H9 (cell line): ENCODE measurements at regions not wholly inside any gene's neighbourhood (a gene's known extent, or its start where the extent isn't known, plus 50 kb on each side); places are given as distances from the start of the nearest gene placed in this dataset.

Experiments used
- DNase-seq: peaks from one replicate; pipeline ENCODE4 v3.0.0-alpha.2; 2017
- H2AFZ ChIP-seq: one replicate; pipeline ENCODE4 v1.6.1; 2013; ENCODE audit warnings: mild to moderate bottlenecking, low read length, control low read depth, moderate library complexity
- H2AK5ac ChIP-seq: 2 replicates; pipeline ENCODE4 v1.6.1; 2013; ENCODE audit warnings: low read length, control low read depth, mixed read lengths; ENCODE audit not compliant: insufficient read length
- H2BK120ac ChIP-seq: one replicate; pipeline ENCODE4 v1.6.1; 2013; ENCODE audit warnings: low read depth, mild to moderate bottlenecking, low read length, control low read depth, inconsistent platforms; ENCODE audit not compliant: poor library complexity, severe bottlenecking
- H2BK12ac ChIP-seq: 2 replicates; pipeline ENCODE4 v1.6.1; 2013; ENCODE audit warnings: low read length, control low read depth, mixed read lengths, low read depth; ENCODE audit not compliant: insufficient read length
- H2BK15ac ChIP-seq: 2 replicates; pipeline ENCODE4 v1.6.1; 2013; ENCODE audit warnings: low read depth, low read length, control low read depth
- H2BK20ac ChIP-seq: one replicate; pipeline ENCODE4 v1.6.1; 2013; ENCODE audit warnings: low read depth, mild to moderate bottlenecking, low read length, control low read depth, inconsistent platforms; ENCODE audit not compliant: poor library complexity, severe bottlenecking
- H2BK5ac ChIP-seq: 2 replicates; pipeline ENCODE4 v1.6.1; 2013; ENCODE audit warnings: low read length, control low read depth, mixed read lengths; ENCODE audit not compliant: insufficient read length
- H3K14ac ChIP-seq: 2 replicates; pipeline ENCODE4 v1.6.1; 2013; ENCODE audit warnings: low read length, control low read depth; ENCODE audit not compliant: insufficient read depth
- H3K18ac ChIP-seq: 2 replicates; pipeline ENCODE4 v1.6.1; 2013; ENCODE audit warnings: low read depth, mild to moderate bottlenecking, mixed read lengths, low read length, control low read depth; ENCODE audit not compliant: insufficient read length
- H3K23ac ChIP-seq: 2 replicates; pipeline ENCODE4 v1.6.1; 2013; ENCODE audit warnings: low read length, control low read depth, mixed read lengths, low read depth; ENCODE audit not compliant: insufficient read length
- H3K23me2 ChIP-seq: 2 replicates; pipeline ENCODE4 v1.6.1; 2013; ENCODE audit warnings: low read depth, mild to moderate bottlenecking, mixed read lengths, low read length, control low read depth; ENCODE audit not compliant: insufficient read length, poor library complexity, severe bottlenecking
- H3K27ac ChIP-seq: 2 replicates; pipeline ENCODE4 v1.5.1; 2013; ENCODE audit warnings: low read length, control low read depth, mixed read lengths, low read depth; ENCODE audit not compliant: insufficient read length
- H3K27me3 ChIP-seq: 2 replicates; pipeline ENCODE4 v1.6.1; 2013; ENCODE audit warnings: low read length, control low read depth, inconsistent platforms; ENCODE audit not compliant: insufficient read depth
- H3K4ac ChIP-seq: 2 replicates; pipeline ENCODE4 v1.6.1; 2013; ENCODE audit warnings: low read depth, mild to moderate bottlenecking, control low read depth, inconsistent platforms, low read length, moderate library complexity
- H3K4me1 ChIP-seq: 2 replicates; pipeline ENCODE4 v1.6.1; 2013; ENCODE audit warnings: low read length, control low read depth, inconsistent platforms; ENCODE audit not compliant: insufficient read depth
- H3K4me2 ChIP-seq: 2 replicates; pipeline ENCODE4 v1.6.1; 2013; ENCODE audit warnings: low read length, control low read depth, mixed read lengths; ENCODE audit not compliant: insufficient read length, insufficient read depth
- H3K56ac ChIP-seq: 2 replicates; pipeline ENCODE4 v1.6.1; 2013; ENCODE audit warnings: low read depth, mild to moderate bottlenecking, mixed read lengths, low read length, control low read depth; ENCODE audit not compliant: insufficient read length
- H3K79me1 ChIP-seq: 2 replicates; pipeline ENCODE4 v1.6.1; 2013; ENCODE audit warnings: low read depth, mild to moderate bottlenecking, moderate library complexity, low read length, control low read depth, inconsistent platforms; ENCODE audit not compliant: insufficient read depth, poor library complexity, severe bottlenecking
- H3K79me2 ChIP-seq: 2 replicates; pipeline ENCODE4 v1.6.1; 2013; ENCODE audit warnings: low read length, control low read depth, inconsistent platforms; ENCODE audit not compliant: insufficient read depth
- H3K9ac ChIP-seq: 2 replicates; pipeline ENCODE4 v1.6.1; 2013; ENCODE audit warnings: low read length, control low read depth, mixed read lengths; ENCODE audit not compliant: insufficient read length; ENCODE audit errors: extremely low read depth
- H3K9me3 ChIP-seq: one replicate; pipeline ENCODE4 v1.6.1; 2013; ENCODE audit warnings: low read depth, low read length, inconsistent platforms; ENCODE audit not compliant: control insufficient read depth
- H3T11ph ChIP-seq: one replicate; pipeline ENCODE4 v1.6.1; 2013; ENCODE audit warnings: mild to moderate bottlenecking, low read length, control low read depth, inconsistent platforms
- H4K20me1 ChIP-seq: one replicate; pipeline ENCODE4 v1.6.1; 2013; ENCODE audit not compliant: control insufficient read depth, insufficient read length, insufficient read depth
- H4K5ac ChIP-seq: 2 replicates; pipeline ENCODE4 v1.6.1; 2013; ENCODE audit warnings: low read depth, mild to moderate bottlenecking, mixed read lengths, low read length, control low read depth; ENCODE audit not compliant: insufficient read length
- H4K8ac ChIP-seq: replicated peaks from 2 replicates; pipeline ENCODE4 v1.6.1; 2013; ENCODE audit warnings: low read length, control low read depth, mixed read lengths, low read depth; ENCODE audit not compliant: insufficient read length
- H4K91ac ChIP-seq: 2 replicates; pipeline ENCODE4 v1.6.1; 2013; ENCODE audit warnings: low read depth, mild to moderate bottlenecking, moderate library complexity, mixed read lengths, low read length, control low read depth; ENCODE audit not compliant: insufficient read length
- H3K27ac Mint-ChIP-seq, 3 experiments: 2 replicates in 2 of 3; 3 replicates in 1 of 3; pipeline ENCODE4 v1.8.0; 2020 to 2021; ENCODE audit warnings: mixed read lengths in 3 of 3, mild to moderate bottlenecking in 1 of 3, moderate library complexity in 1 of 3
- H3K27me3 Mint-ChIP-seq: 2 replicates; pipeline ENCODE4 v1.8.0; 2021; ENCODE audit warnings: low read depth, mild to moderate bottlenecking, moderate library complexity, mixed read lengths
- H3K36me3 Mint-ChIP-seq, 3 experiments: 2 replicates in 2 of 3; 3 replicates in 1 of 3; pipeline ENCODE4 v1.8.0; 2020 to 2021; ENCODE audit warnings: low read depth in 3 of 3, mixed read lengths in 3 of 3; ENCODE audit not compliant: insufficient read depth in 1 of 3
- H3K4me1 Mint-ChIP-seq, 2 experiments: 2 replicates each; pipeline ENCODE4 v1.8.0; 2020; ENCODE audit warnings: mixed read lengths in 2 of 2
- H3K4me3 Mint-ChIP-seq, 2 experiments: 2 replicates in 1 of 2; 3 replicates in 1 of 2; pipeline ENCODE4 v1.8.0; 2020 to 2021; ENCODE audit warnings: mild to moderate bottlenecking in 2 of 2, mixed read lengths in 2 of 2, moderate library complexity in 1 of 2
- H3K9me3 Mint-ChIP-seq, 2 experiments: 2 replicates in 1 of 2; 3 replicates in 1 of 2; pipeline ENCODE4 v1.8.0; 2020; ENCODE audit warnings: mild to moderate bottlenecking in 2 of 2, mixed read lengths in 2 of 2, moderate library complexity in 1 of 2
- CTCF ChIP-seq: fragments of 200-600 bp; sonication (generic); conservative IDR thresholded peaks from 3 replicates; pipeline ENCODE4 v1.8.0; 2021; ENCODE audit warnings: antibody characterized with exemption, mild to moderate bottlenecking
- WGBS: extraction: QIAGEN DNeasy Blood & Tissue Kit; methylation state at CpG from one replicate; pipeline ENCODE4 v1.1.7; 2013; ENCODE audit warnings: missing lambda C conversion rate, low lambda C conversion rate, mixed read lengths; ENCODE audit not compliant: insufficient read length; ENCODE audit errors: extremely low coverage; 5-methylcytosine and 5-hydroxymethylcytosine counted together

GRCh38 chr6:47105469-47106178, 63.5 kb upstream of the ADGRF1 start:
- no peak overlapping the region for H3K9ac ChIP-seq

More at GRCh38 chr6:47105469-47106178, 63.5 kb upstream of the ADGRF1 start:
- Histone ChIP-seq H3K27me3 (no peaks in the 10 kb centered on the region), H3K27ac (peak overlapping the region; percentile 65), H2AK5ac (no peak overlapping the region), H4K20me1 (no peaks in the 10 kb centered on the region), H2AFZ (no peak overlapping the region), H2BK15ac (no peak overlapping the region), H2BK20ac (no peak overlapping the region), H3K23me2 (no peaks in the 10 kb centered on the region), H3T11ph (no peak overlapping the region), H2BK12ac (no peak overlapping the region), H2BK5ac (no peak overlapping the region), H3K79me2 (no peaks in the 10 kb centered on the region), H4K91ac (no peak overlapping the region), H3K14ac (no peak overlapping the region), H3K23ac (no peak overlapping the region), H3K4me2 (peak overlapping the region; percentile 30), H4K8ac (no peak overlapping the region), H3K4me1 (peaks cover 15% of the 10 kb centered on the region; the same call in 1 of the 2 replicates), H2BK120ac (no peak overlapping the region), H3K4ac (no peak overlapping the region), H3K56ac (no peak overlapping the region), H3K9me3 (no peaks in the 10 kb centered on the region), H4K5ac (no peak overlapping the region), H3K18ac (no peak overlapping the region), H3K79me1 (no peaks in the 10 kb centered on the region)
- TF ChIP-seq CTCF, result no peak
- Mint-ChIP-seq H3K4me1 (peaks cover 21 to 27% of the 10 kb centered on the region in 2 experiments), H3K9me3 (no peaks in the 10 kb centered on the region), H3K27ac (peak overlapping the region; percentile 42 to 81 (median 57); a peak in 5 of 7 replicates), H3K27me3 (no peaks in the 10 kb centered on the region; the same call in 1 of the 2 replicates), H3K36me3 (no peaks in the 10 kb centered on the region), H3K4me3 (peak overlapping the region in 1 of 2 experiments; percentile 11; a peak in 2 of 5 replicates)
- peak; percentile 61 for DNase-seq
- WGBS, result no CpG with 5 or more reads among the region's 10 CpGs
